ENCODE measurements at regions not wholly inside any gene's neighbourhood (a gene's known extent, or its start where the extent isn't known, plus 50 kb on each side); places are given as distances from the start of the nearest gene placed in this dataset.

DNA sequence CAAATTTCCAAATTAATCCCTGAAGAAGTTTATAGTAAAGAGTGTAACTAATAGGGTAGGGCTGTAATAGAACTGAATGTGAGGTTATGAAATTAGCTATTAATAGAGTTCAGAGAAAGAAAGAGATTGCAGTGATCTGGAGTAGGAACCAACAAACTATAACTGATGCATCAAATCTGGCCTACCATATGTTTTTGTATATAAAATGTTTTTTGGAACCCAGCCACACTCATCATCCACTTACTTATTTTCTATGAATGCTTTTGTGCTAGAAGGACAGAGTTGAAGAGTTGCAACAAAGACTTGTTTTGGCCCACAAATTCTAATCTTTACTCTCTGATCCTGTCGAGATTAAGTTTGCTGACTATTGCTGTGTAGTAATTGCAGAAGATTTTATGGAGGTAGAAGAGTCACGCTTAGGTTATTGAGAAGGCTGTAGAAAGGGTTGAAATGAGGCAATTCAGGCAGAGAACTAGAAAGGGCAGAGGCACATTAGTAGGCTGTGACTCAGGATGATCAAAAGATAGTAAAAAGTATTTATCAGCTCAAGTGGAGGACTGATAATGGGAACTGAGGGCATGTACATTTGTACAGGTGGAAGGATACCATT is 298.7 kb upstream of the EMCN start:
- Mint-ChIP-seq H3K27ac (no peak overlapping the region), H3K4me1 (ENCODE audit: low read depth) (no peaks in the 10 kb centered on the region), H3K27me3 (no peaks in the 10 kb centered on the region), H3K4me3 (no peak overlapping the region), H3K9me3 (ENCODE audit: low read depth) (no peaks in the 10 kb centered on the region), H3K36me3 (no peaks in the 10 kb centered on the region)

DNA sequence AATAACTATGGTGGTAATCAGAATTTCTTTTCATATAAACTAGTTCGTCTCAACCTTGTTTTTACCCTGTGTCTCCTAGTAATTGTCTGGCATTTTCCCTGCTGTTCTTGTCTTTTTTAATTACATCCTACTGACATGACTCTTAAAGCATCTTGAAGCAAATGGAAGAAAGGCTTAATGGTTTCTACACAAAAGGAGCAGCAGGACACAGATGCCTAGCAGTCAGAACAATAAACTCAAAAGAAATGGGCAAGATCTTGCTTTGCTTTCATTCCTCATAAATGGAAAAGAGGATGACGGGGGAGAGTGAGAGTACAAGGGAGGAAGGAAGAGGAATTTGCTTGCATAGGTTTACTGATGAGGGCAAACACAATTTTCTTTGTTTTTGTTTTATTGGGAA is 293.2 kb upstream of the EMCN start:
- H3K9me3 Mint-ChIP-seq (ENCODE audit: low read depth), result no peaks in the 10 kb centered on the region
- H3K27ac Mint-ChIP-seq, result no peak overlapping the region
- no peaks in the 10 kb centered on the region for H3K36me3 Mint-ChIP-seq
- H3K27me3 Mint-ChIP-seq, result no peaks in the 10 kb centered on the region
- H3K4me1 Mint-ChIP-seq (ENCODE audit: low read depth), result no peaks in the 10 kb centered on the region
- no peak overlapping the region for H3K4me3 Mint-ChIP-seq

DNA sequence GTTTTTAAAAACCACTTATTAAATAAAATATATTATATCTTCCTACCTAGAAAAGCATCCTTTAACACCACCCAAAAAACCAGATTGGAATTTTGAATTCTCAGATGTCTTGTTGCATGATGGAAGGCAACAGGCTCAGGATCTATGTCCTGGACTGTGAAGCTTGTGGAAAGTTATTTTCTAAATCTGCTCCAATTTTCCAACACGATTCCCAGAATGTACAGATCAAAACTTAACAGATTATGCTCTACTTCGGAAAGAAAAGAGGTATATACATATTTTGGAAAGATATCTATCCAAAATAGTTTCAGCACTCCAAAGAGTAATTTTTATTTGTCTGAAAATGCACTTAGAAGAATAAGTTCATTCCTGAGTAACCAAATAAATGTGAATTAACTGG is 291.7 kb upstream of the EMCN start:
- no peak overlapping the region for H3K27ac Mint-ChIP-seq
- H3K9me3 Mint-ChIP-seq (ENCODE audit: low read depth), result no peaks in the 10 kb centered on the region
- H3K4me3 Mint-ChIP-seq, result no peak overlapping the region
- H3K27me3 Mint-ChIP-seq, result no peaks in the 10 kb centered on the region
- H3K36me3 Mint-ChIP-seq, result no peaks in the 10 kb centered on the region
- H3K4me1 Mint-ChIP-seq (ENCODE audit: low read depth), result no peaks in the 10 kb centered on the region

DNA sequence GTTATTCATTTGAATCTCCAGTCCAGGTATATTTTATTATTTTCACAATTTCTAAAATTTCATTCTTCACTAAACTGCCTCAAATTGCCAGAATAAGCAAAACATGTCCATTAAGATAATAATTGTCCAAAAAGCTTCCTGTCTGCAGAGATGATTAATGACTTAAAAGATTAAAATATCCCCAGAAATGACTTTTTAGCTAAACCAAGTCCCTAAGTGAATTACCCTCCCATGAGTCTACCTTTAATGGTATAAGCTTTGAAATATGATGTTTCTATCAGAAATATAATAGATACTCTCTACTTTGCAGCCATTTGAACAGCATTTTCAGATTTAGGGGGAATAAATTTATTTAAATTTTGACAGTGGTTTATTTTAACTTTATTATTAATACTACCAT is 289.2 kb upstream of the EMCN start:
- no peak overlapping the region for H3K4me3 Mint-ChIP-seq
- no peaks in the 10 kb centered on the region for H3K4me1 Mint-ChIP-seq (ENCODE audit: low read depth)
- H3K27me3 Mint-ChIP-seq, result no peaks in the 10 kb centered on the region
- H3K9me3 Mint-ChIP-seq (ENCODE audit: low read depth), result peaks cover 3% of the 10 kb centered on the region
- H3K27ac Mint-ChIP-seq, result no peak overlapping the region
- H3K36me3 Mint-ChIP-seq, result no peaks in the 10 kb centered on the region

DNA sequence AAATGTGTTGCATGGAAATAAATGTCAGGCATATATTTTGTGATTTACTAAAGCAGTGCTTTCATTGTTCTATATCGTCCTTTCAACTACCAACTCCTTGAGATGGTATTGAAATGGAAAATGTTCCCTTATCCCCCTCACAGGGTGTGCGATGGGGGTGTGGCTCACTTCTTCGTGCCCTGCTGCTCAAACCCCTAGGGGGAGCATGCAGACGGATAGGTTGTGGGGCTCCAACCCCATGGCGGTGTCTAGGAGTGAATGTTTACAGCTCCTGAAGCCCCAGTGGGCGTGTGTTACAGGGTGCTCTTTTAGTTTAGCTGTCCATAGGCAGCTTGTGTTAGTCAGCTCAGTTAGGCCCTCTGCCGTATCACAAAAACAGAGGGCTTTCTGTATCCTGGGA is 287.7 kb upstream of the EMCN start:
- H3K27me3 Mint-ChIP-seq, result no peaks in the 10 kb centered on the region
- no peaks in the 10 kb centered on the region for H3K4me1 Mint-ChIP-seq (ENCODE audit: low read depth)
- no peak overlapping the region for H3K4me3 Mint-ChIP-seq
- H3K27ac Mint-ChIP-seq, result no peak overlapping the region
- peaks cover 3% of the 10 kb centered on the region for H3K9me3 Mint-ChIP-seq (ENCODE audit: low read depth)
- H3K36me3 Mint-ChIP-seq, result no peaks in the 10 kb centered on the region

DNA sequence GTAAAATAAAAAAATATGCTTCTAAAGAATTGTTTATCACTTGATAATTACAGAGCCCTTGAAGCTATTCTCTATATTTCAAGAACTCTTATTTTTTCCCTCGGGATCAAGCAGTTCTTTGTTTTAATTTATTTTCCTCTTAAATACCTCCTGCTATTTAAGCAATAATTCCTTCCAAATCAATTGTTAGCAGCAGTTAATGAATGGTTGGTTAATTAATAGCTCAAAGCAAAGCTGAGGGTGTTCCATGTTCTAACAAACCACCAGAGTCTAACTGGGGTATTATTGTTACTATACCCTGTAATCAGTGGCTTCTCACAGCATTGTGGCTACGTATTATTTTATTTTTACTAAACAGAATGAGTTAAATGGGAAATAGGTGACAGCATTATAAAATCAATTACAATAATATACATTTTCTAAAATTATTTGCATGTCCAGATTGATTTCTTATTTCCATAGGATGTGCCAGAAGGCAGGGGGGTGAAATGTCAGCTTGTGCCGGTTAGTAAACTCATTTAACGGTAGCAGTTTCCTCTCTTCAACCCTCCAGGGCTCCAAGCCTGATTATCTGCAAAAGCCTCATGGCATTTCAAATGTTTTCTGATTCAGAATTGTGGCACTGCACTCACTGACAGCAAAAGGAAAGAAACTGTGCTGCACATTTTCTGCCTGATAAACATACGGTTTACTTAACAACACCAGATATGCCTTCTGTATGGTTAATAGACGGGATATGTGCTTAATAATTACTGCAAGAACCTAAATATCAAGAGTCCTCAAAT is 286.9 kb upstream of the EMCN start:
- Mint-ChIP-seq H3K27ac (no peak overlapping the region), H3K4me3 (no peak overlapping the region), H3K27me3 (no peaks in the 10 kb centered on the region), H3K9me3 (ENCODE audit: low read depth) (peaks cover 3% of the 10 kb centered on the region), H3K4me1 (ENCODE audit: low read depth) (no peaks in the 10 kb centered on the region), H3K36me3 (no peaks in the 10 kb centered on the region)

DNA sequence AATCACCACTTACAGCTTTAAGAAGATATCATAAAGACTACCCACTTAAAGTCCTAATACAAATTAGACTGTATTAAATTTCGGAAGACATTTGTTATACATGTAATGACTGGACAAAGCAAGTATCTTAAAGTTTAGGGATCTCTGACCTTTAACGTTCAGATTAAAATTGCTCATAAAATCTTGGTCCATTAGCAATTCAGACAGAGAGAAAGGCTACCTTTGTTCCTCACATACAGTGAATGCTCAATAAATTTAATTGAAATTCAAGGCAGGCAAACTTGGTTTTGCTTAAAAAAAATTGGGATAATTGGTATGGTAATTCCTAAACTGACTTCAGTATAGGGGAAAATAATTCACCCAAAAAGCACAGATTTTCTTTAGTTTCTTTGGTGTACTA is 285.9 kb upstream of the EMCN start:
- Mint-ChIP-seq H3K9me3 (ENCODE audit: low read depth) (peaks cover 3% of the 10 kb centered on the region), H3K36me3 (no peaks in the 10 kb centered on the region), H3K4me1 (ENCODE audit: low read depth) (no peaks in the 10 kb centered on the region), H3K27ac (no peak overlapping the region), H3K4me3 (no peak overlapping the region), H3K27me3 (no peaks in the 10 kb centered on the region)

DNA sequence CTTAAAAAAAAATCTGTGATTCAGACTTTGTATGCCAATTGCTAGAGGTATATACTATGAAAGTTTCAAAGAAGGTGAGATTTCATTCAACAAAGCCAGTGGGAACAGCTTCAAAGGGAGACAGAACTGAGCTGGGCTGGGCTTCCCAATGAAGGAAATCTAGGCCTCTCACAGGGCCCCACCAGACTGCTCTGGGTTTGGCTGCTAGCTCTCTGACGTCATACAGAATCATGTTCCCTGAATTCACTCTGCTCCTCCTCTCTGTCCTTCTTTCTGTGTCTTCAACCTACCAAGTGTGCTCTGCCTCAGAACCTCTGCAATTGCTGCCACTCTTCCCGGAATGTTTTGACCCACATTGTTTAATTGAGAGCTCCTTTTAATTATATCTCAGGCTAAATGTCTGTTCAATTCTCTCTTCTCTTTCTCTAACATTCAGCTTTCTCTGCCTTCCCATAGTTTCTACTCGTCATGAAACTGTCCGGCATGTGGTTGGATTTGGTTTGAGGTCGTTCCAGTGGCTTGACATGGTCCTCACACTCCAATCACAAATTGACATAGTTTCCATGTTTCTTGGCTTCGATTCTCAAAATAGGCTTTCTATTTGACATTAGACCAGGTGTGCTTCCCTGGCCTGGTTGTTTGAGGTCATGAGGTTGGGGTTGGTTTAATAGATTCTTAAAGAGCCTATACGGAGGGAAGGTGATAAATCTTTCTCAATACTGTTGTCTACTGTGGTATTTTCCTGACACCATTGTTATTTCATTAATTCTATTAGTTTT is 282.1 kb upstream of the EMCN start:
- no peak overlapping the region for H3K4me3 Mint-ChIP-seq
- H3K27ac Mint-ChIP-seq, result no peak overlapping the region
- no peaks in the 10 kb centered on the region for H3K27me3 Mint-ChIP-seq
- H3K36me3 Mint-ChIP-seq, result no peaks in the 10 kb centered on the region
- H3K4me1 Mint-ChIP-seq (ENCODE audit: low read depth), result no peaks in the 10 kb centered on the region
- peaks cover 3% of the 10 kb centered on the region for H3K9me3 Mint-ChIP-seq (ENCODE audit: low read depth)

DNA sequence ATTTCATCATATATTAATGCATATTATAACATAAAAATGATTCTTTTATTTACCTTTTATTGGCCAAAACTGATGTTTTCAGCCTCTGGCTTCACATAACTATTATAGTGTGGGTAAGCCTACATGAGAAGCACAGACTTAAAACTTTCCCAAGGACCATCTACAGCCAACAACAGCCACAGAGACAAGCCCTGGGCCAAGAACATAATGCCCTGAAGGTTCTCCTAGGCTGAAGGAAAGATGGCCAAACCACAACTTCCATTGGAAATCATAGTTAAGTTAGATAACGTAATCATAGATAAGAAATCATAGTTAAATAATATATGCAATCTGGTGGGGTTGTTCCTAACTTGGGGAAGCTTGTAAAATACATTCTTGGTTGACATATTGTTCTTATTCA is 280.0 kb upstream of the EMCN start:
- Mint-ChIP-seq H3K27me3 (no peaks in the 10 kb centered on the region), H3K27ac (no peak overlapping the region), H3K4me1 (ENCODE audit: low read depth) (no peaks in the 10 kb centered on the region), H3K9me3 (ENCODE audit: low read depth) (peaks cover 3% of the 10 kb centered on the region), H3K36me3 (no peaks in the 10 kb centered on the region), H3K4me3 (no peak overlapping the region)

DNA sequence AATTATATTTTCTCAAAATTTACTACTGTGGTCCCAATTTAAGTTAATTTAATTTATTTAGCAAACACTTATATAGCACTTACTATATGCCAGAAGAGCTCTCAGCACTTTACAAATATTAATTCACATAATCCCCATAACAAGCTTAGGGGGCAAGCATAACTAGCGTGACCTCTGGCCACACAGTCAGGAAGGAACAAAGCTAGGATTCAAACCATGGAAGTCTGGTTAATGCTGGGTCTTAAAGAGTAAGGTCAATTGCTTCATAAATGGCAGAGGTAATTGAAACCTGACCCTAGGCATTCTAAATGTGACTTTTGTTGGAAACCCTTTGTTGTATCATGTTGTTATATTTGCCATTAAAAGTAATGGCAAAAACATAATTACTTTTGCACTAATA is 279.5 kb upstream of the EMCN start:
- no peaks in the 10 kb centered on the region for H3K4me1 Mint-ChIP-seq (ENCODE audit: low read depth)
- H3K36me3 Mint-ChIP-seq, result no peaks in the 10 kb centered on the region
- no peaks in the 10 kb centered on the region for H3K27me3 Mint-ChIP-seq

DNA sequence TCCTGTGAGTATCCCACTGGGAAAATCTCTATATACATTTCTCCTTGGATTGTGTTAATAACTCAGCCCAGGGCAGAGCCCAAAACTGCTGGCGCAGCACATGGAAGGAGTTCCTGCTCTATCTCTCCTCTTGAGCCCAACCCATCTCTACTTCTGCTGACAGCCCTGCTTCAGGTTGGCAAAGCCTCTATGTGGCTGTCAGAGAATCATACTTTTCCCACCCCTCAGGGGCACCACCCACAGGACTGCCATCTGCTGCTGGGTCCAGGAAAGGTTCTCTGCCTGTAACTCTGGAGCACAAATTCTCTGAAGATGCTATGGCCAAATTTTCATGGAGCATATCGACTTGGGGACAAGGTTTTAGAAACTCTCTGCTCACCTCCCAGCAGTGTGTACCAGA is 278.5 kb upstream of the EMCN start:
- H3K4me3 Mint-ChIP-seq, result no peak overlapping the region
- no peaks in the 10 kb centered on the region for H3K9me3 Mint-ChIP-seq (ENCODE audit: low read depth)
- H3K36me3 Mint-ChIP-seq, result no peaks in the 10 kb centered on the region
- H3K27me3 Mint-ChIP-seq, result no peaks in the 10 kb centered on the region
- H3K4me1 Mint-ChIP-seq (ENCODE audit: low read depth), result no peaks in the 10 kb centered on the region
- no peak overlapping the region for H3K27ac Mint-ChIP-seq

More for the DNA sequence above, 279.5 kb upstream of the EMCN start:
- Mint-ChIP-seq H3K4me3 (no peak overlapping the region), H3K27ac (no peak overlapping the region), H3K9me3 (ENCODE audit: low read depth) (no peaks in the 10 kb centered on the region)

DNA sequence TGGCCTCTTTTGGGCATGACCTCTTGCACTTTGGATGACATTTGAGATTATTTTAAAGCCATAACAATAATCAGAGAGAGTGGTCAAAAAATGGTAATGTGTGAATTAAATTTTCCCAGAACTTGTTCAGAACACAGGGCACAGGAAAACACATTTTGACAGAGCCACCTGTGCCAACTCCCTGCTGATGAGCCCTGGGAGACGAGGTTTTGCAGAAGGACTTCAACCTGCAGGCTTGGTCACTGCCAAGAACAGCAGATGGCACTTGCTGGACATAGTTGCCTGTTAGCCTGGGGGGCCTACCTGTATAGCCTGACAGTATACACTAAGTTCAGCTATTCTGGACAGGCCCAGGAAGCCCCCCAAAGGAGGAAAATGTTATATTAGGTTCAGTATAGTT is 277.8 kb upstream of the EMCN start:
- Mint-ChIP-seq H3K27ac (no peak overlapping the region), H3K27me3 (no peaks in the 10 kb centered on the region), H3K36me3 (no peaks in the 10 kb centered on the region), H3K4me3 (no peak overlapping the region), H3K4me1 (ENCODE audit: low read depth) (no peaks in the 10 kb centered on the region), H3K9me3 (ENCODE audit: low read depth) (no peaks in the 10 kb centered on the region)

DNA sequence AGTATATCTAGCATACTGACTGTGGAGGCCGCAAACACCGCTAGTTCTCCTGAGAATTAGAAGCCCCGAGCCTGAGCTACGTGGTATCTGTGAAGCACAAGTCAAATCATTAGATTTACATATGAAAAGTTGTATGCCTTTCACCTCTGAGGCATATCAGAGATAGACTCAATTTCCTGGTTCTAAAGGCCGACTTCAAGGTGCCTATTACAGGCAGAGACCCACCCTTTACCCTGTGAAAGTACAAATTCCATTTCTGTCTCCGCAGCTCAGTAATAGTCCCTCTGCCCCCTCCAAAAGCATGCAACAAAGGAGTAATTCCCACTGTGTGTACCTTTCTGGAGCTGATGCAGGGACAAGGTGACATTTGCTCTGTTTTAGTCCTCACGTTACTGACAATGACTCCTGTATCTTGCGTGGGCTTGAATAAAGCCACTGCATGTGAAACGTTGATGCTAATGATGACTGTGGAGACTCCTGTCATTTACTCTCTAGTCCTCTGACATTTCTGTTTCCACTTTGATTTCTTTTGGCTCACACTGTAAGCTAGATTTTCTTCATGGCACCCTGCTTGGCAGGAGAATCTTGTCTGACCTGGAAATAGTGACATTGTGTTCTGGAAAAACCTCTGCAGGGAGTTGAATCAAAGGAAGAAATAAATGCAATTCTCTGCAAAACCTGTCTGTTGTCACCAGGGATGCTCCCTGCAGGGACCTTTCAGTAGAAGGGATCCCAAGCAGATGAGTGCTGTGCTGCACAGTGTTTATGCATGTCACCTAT is 273.2 kb upstream of the EMCN start:
- H3K4me1 Mint-ChIP-seq (ENCODE audit: low read depth), result no peaks in the 10 kb centered on the region
- H3K9me3 Mint-ChIP-seq (ENCODE audit: low read depth), result no peaks in the 10 kb centered on the region
- peaks cover 2% of the 10 kb centered on the region for H3K27me3 Mint-ChIP-seq
- H3K27ac Mint-ChIP-seq, result no peak overlapping the region
- H3K4me3 Mint-ChIP-seq, result no peak overlapping the region
- no peaks in the 10 kb centered on the region for H3K36me3 Mint-ChIP-seq

DNA sequence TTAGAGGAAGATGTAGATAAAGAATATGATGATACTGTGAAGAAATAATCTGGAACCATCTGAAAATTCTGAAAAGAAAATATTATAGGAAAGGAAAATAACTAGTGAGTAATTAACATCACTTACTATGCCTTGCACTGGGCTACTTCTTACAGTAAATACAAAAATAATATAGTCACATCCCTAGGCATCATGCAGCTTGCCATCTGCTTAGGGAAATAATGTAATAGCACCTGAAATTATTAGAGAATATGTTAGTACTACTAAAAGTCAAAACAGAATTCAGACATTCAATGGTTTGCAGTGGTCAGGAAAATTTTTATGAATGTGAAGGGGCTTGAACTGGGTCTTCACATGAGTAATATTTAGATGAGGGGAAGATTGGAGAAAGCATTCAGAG is 272.2 kb upstream of the EMCN start:
- Mint-ChIP-seq H3K27me3 (peaks cover 2% of the 10 kb centered on the region), H3K27ac (no peak overlapping the region), H3K9me3 (ENCODE audit: low read depth) (no peaks in the 10 kb centered on the region), H3K4me3 (no peak overlapping the region), H3K4me1 (ENCODE audit: low read depth) (no peaks in the 10 kb centered on the region), H3K36me3 (no peaks in the 10 kb centered on the region)

DNA sequence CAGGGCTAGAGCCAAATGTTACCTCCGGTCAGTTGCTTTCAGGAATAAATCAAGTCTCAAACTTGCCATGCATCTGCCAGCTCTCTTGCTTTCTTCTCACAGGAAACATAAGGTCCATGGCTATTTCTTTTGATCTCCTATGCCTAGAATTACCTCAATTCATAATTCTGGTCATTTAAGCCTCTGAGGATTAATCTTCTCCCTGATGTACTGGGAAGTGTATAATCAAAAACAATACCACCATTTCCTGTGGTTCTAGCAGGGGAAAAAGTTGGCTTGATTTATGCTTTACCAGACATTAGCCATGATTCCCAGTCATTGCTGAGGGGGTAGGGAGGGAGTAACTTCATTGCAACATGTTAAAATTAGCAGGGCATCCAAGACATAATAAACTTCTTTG is 268.7 kb upstream of the EMCN start:
- Mint-ChIP-seq H3K27me3 (peaks cover 2% of the 10 kb centered on the region), H3K4me1 (ENCODE audit: low read depth) (no peaks in the 10 kb centered on the region), H3K4me3 (no peak overlapping the region), H3K36me3 (no peaks in the 10 kb centered on the region), H3K27ac (no peak overlapping the region), H3K9me3 (ENCODE audit: low read depth) (no peaks in the 10 kb centered on the region)
